ENCODE measurements at regions not wholly inside any gene's neighbourhood (a gene's known extent, or its start where the extent isn't known, plus 50 kb on each side); places are given as distances from the start of the nearest gene placed in this dataset.

- Histone ChIP-seq H3K27ac (no peak overlapping the region), H3K9me3 (no peaks in the 10 kb centered on the region), H3K27me3 (no peaks in the 10 kb centered on the region), H3K4me1 (no peaks in the 10 kb centered on the region), H3K4me3 (no peak overlapping the region), H3K36me3 (no peaks in the 10 kb centered on the region)
- no peak for DNase-seq
- intact Hi-C loops (cut with DNase I; ENCODE audit: low total_unique reads), result no loop called here
- TF ChIP-seq POLR2A (IDR thresholded peaks at IDR 0.05) (no peak), CTCF (IDR thresholded peaks at IDR 0.05) (no peak)
Observed at GRCh38 chr11:128161436-128161835, 425.9 kb downstream of the ETS1 start.

GRCh38 chr11:128158860-128159259, 428.5 kb downstream of the ETS1 start:
- H3K9me3 ChIP-seq, result no peaks in the 10 kb centered on the region
- no peak overlapping the region for H3K4me3 ChIP-seq
- no peaks in the 10 kb centered on the region for H3K4me1 ChIP-seq
- TF ChIP-seq POLR2A (IDR thresholded peaks at IDR 0.05) (no peak), CTCF (IDR thresholded peaks at IDR 0.05) (no peak)
- H3K27ac ChIP-seq, result no peak overlapping the region
- no peaks in the 10 kb centered on the region for H3K36me3 ChIP-seq
- DNase-seq, result no peak
- H3K27me3 ChIP-seq, result no peaks in the 10 kb centered on the region
- intact Hi-C loops (cut with DNase I; ENCODE audit: low total_unique reads), result no loop called here

GRCh38 chr11:128157423-128158298, 429.7 kb downstream of the ETS1 start:
- Histone ChIP-seq H3K4me3 (no peak overlapping the region), H3K36me3 (no peaks in the 10 kb centered on the region)

GRCh38 chr11:128156486-128156885, 430.9 kb downstream of the ETS1 start:
- intact Hi-C loops (cut with DNase I; ENCODE audit: low total_unique reads), result no loop called here
- H3K27ac ChIP-seq, result no peak overlapping the region

More at GRCh38 chr11:128157423-128158298, 429.7 kb downstream of the ETS1 start:
- no peak overlapping the region for H3K27ac ChIP-seq
- no peak for TF ChIP-seq POLR2A (IDR thresholded peaks at IDR 0.05)
- peak; percentile 64 to 73 (median 68) for TF ChIP-seq CTCF (IDR thresholded peaks at IDR 0.05)
- no peaks in the 10 kb centered on the region for H3K27me3 ChIP-seq
- H3K9me3 ChIP-seq, result no peaks in the 10 kb centered on the region
- no peaks in the 10 kb centered on the region for H3K4me1 ChIP-seq
- DNase-seq, result peak; percentile 21 to 35
- intact Hi-C loops (cut with DNase I; ENCODE audit: low total_unique reads), result no loop called here

More at GRCh38 chr11:128156486-128156885, 430.9 kb downstream of the ETS1 start:
- DNase-seq, result no peak
- Histone ChIP-seq H3K4me3 (no peak overlapping the region), H3K9me3 (no peaks in the 10 kb centered on the region), H3K4me1 (no peaks in the 10 kb centered on the region), H3K36me3 (no peaks in the 10 kb centered on the region), H3K27me3 (no peaks in the 10 kb centered on the region)
- TF ChIP-seq POLR2A (IDR thresholded peaks at IDR 0.05), result no peak
- TF ChIP-seq CTCF (IDR thresholded peaks at IDR 0.05), result no peak

Measured in uterus (tissue), 3 donors.